ENCODE measurements at regions not wholly inside any gene's neighbourhood (a gene's known extent, or its start where the extent isn't known, plus 50 kb on each side); places are given as distances from the start of the nearest gene placed in this dataset.

DNA sequence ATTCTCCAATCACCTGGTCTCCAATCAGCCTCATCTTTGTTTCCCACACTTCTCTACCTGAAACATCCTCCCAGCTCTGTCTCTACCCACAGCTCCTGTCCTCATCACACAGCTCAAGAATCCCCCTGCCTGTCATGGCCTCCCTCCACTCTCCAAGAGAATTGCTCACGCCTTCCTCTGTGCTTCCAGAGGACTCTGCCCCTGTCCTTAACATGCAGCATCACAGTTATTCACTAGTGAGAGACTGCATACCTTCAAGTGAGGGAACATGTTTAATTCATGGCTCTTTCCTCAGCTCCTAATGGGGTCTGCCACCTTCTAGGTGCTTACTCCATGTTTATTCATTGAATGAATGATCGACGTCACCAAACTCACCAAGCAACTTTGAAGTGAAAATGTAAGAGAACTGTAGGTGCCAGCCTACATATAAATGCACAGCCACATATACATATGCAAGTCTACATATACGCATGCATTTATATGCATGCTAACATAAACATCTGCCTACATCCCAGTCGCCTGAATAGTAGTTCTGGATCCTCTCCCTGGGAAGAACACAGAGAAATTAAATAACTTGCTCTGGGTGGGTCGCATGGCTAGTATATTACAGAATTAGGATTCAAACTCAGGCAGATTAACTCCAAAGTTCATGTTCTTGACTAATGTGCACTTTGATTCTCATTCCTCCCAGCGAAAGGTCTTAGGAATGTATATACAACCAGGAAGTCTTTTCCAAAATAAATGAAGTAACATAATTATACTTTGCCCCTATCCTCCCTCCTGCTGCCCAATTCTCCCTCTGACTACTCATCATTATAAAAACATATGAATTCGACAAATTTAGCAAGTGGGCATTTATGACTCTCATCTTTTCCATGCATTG is 295.6 kb downstream of the MAFB start:
- Mint-ChIP-seq H3K4me3 (no peak overlapping the region), H3K9me3 (peaks cover 34% of the 10 kb centered on the region), H3K27ac (no peak overlapping the region), H3K27me3 (ENCODE audit: insufficient read depth) (no peaks in the 10 kb centered on the region), H3K4me1 (ENCODE audit: low read depth) (no peaks in the 10 kb centered on the region), H3K36me3 (ENCODE audit: low read depth) (no peaks in the 10 kb centered on the region)
- TF ChIP-seq CTCF (IDR thresholded peaks at IDR 0.05), result no peak
- DNase-seq, result no peak

DNA sequence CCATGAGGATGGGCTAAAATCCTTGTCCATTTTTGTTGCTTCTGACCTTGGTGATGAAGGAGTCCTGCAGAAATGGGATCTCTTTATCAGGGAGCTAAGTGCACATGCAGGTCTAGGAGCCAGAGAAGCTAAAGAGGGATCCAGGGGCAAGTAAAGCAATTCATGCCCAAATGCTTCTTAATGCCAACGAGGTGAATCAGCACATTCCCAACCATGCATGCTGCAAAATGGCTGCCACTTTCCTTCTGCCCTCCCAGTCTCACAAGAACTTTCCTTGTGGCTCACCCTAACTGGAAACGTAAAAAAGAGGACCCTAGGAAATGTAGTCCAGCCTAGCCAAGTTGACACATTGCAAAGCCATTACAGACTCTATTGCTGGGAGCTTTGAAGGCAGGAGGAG is 298.4 kb downstream of the MAFB start:
- no peak overlapping the region for H3K27ac Mint-ChIP-seq
- TF ChIP-seq CTCF (IDR thresholded peaks at IDR 0.05), result no peak
- no peaks in the 10 kb centered on the region for H3K36me3 Mint-ChIP-seq (ENCODE audit: low read depth)
- no peak overlapping the region for H3K4me3 Mint-ChIP-seq
- peaks cover 37% of the 10 kb centered on the region for H3K9me3 Mint-ChIP-seq
- no peaks in the 10 kb centered on the region for H3K4me1 Mint-ChIP-seq (ENCODE audit: low read depth)
- H3K27me3 Mint-ChIP-seq (ENCODE audit: insufficient read depth), result peaks cover 2% of the 10 kb centered on the region; the same call in 1 of the 2 replicates
- DNase-seq, result no peak

DNA sequence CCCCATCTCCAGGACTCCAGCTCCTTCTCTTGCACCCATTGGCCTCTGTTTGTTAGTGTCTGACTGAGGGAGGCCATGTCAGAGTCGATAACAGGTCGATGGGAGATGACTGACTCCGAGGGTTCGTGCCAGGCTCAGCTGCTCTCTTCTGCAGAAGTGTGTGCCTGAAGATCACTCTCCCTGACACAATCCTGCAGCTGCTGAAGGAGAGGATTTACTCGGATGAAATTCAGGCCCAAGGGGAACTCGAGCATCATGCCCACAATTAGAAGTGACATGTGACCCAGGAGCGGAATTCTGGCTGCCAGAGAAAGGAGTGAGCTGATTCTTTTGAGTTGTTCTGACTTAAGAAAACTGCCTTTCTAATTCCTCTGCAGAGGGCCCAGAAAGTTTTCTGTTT is 318.2 kb downstream of the MAFB start:
- H3K9me3 Mint-ChIP-seq, result peaks cover 34% of the 10 kb centered on the region
- H3K4me3 Mint-ChIP-seq, result no peak overlapping the region
- DNase-seq, result no peak
- H3K36me3 Mint-ChIP-seq (ENCODE audit: low read depth), result 0 out of 2 replicates have a peak, but pooled peaks cover 4% of the 10 kb centered on the region
- TF ChIP-seq CTCF (IDR thresholded peaks at IDR 0.05), result no peak
- H3K4me1 Mint-ChIP-seq (ENCODE audit: low read depth), result no peaks in the 10 kb centered on the region
- H3K27me3 Mint-ChIP-seq (ENCODE audit: insufficient read depth), result no peaks in the 10 kb centered on the region
- H3K27ac Mint-ChIP-seq, result no peak overlapping the region

GRCh38 chr20:40368876-40369275 is 320.2 kb downstream of the MAFB start:
- H3K27me3 Mint-ChIP-seq (ENCODE audit: insufficient read depth), result peaks cover 2% of the 10 kb centered on the region; the same call in 1 of the 2 replicates
- H3K4me1 Mint-ChIP-seq (ENCODE audit: low read depth), result no peaks in the 10 kb centered on the region
- H3K27ac Mint-ChIP-seq, result no peak overlapping the region
- no peak for DNase-seq
- peaks cover 36% of the 10 kb centered on the region for H3K9me3 Mint-ChIP-seq
- no peaks in the 10 kb centered on the region for H3K36me3 Mint-ChIP-seq (ENCODE audit: low read depth)
- no peak for TF ChIP-seq CTCF (IDR thresholded peaks at IDR 0.05)
- H3K4me3 Mint-ChIP-seq, result no peak overlapping the region

DNA sequence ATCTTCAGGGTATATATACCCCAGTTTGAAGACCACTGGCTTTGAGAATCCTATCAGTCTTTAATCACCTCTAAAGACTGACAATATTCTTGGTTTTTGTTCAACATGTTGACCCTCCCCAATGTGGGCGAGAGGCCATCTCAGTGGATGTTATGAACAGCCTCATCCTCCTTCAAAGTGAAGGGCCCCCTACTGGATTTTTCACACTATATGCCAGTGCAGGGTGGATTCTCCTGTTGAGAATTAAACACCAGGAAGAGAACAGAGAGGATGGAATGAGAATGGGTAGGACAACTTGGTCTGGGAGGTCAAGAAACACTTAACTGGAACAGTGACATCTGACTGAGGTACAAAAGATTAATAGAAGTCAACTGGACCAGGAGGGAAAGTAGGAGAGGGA is 327.1 kb downstream of the MAFB start:
- H3K4me3 Mint-ChIP-seq, result no peak overlapping the region
- H3K9me3 Mint-ChIP-seq, result peaks cover 34% of the 10 kb centered on the region
- H3K4me1 Mint-ChIP-seq (ENCODE audit: low read depth), result no peaks in the 10 kb centered on the region
- no peaks in the 10 kb centered on the region for H3K36me3 Mint-ChIP-seq (ENCODE audit: low read depth)
- DNase-seq, result no peak
- H3K27ac Mint-ChIP-seq, result no peak overlapping the region
- TF ChIP-seq CTCF (IDR thresholded peaks at IDR 0.05), result no peak
- peaks cover 2% of the 10 kb centered on the region; the same call in 1 of the 2 replicates for H3K27me3 Mint-ChIP-seq (ENCODE audit: insufficient read depth)
